ENCODE measurements at regions not wholly inside any gene's neighbourhood (a gene's known extent, or its start where the extent isn't known, plus 50 kb on each side); places are given as distances from the start of the nearest gene placed in this dataset.
"Not testable (repeated sequence)": the region's sequence is repeated elsewhere in the genome, so short reads cannot be mapped to it uniquely, and the experiment has no call there.

DNA sequence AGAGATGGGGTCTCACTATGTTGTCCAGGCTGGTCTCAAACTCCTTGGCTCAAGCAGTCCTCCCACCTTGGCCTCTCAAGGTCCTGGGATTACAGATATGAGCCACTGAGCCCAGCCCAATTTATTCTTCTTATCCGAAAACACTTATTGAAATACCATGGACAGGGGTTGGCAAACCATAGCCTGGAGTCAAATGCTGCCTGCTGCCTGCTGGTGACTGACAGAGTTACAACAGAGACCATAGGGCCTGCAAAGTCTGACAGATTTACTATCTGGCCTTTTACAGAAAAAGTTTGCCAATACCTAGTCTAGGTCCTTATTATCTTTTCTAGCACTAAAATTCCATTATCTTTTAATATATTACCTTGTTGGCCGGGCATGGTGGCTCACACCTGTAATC, 87.1 kb upstream of the ZNF281 start:
- DNase-seq = no peak

DNA sequence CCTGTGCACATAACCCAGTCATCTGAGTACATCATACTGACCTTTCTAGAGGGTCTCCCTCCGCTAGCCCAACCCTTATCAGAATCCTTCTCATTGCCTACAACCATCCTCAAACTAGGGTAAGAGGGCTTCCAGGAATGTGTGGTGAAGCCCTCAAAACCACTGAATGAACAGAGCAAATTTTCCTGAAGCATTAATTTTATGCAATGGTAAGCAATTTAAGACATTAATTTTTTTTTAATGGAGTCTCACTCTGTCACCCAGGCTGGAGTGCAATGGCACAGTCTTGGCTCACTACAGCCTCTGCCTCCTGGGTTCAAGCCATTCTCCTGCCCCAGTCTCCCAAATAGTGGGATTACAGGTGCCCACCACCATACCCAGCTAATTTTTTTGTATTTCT, 86.1 kb upstream of the ZNF281 start:
- no peak for DNase-seq

DNA sequence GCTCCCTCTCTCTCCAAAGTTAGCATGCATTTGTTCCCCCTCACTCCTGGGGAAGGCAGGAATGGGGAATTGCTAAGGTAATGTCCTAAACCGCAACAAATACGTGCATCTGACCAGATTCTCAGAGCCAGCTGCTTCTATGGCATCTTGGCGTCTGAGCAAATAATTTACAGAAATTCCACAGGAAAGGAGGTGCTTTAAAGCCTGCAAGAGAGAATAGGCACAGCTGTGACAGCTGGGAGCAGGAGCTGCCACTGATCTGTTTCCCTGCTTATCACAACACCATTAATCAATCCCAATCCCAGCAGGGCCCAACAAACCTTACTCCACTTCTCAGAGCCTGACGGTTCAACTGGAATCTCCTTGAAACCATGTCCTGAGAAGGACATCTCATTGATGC, 83.5 kb upstream of the ZNF281 start:
- DNase-seq = no peak

DNA sequence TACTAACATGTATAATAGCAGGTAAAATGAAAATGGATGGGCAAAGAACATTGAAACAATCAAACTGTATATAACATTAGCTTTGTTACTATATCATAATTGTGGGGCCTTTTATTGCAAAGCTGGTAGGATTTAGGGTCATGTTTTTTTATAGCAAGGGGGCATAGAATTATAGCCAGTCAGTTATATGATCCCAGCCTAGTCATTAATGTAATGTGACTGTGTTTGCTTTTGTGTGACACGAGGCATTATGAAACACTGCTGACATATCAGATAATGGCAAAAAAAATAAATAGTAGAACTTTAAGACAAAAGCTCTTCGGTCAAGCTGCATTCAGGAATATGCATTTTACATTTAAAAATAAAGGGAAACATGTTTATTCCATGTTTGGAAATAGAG, 81.3 kb upstream of the ZNF281 start:
- DNase-seq = no peak

DNA sequence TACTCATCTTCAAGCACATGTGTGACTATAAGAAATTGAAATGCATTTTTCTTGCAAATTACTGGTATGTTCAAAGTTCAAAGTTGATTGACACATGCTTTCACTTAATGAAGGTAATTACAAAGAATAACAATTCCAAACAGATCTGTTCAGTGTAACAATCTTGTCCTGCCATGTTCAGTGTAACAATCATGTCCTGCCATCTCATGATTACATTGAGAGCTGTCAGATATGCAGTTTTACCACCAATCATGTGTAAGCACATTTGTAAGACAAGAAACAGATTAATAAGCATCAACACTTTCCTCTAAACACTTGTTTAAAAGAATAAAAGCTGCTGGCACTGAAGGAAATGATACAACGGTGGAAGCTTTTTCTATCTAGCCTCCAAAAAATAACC, 80.3 kb upstream of the ZNF281 start:
- no peak for DNase-seq

DNA sequence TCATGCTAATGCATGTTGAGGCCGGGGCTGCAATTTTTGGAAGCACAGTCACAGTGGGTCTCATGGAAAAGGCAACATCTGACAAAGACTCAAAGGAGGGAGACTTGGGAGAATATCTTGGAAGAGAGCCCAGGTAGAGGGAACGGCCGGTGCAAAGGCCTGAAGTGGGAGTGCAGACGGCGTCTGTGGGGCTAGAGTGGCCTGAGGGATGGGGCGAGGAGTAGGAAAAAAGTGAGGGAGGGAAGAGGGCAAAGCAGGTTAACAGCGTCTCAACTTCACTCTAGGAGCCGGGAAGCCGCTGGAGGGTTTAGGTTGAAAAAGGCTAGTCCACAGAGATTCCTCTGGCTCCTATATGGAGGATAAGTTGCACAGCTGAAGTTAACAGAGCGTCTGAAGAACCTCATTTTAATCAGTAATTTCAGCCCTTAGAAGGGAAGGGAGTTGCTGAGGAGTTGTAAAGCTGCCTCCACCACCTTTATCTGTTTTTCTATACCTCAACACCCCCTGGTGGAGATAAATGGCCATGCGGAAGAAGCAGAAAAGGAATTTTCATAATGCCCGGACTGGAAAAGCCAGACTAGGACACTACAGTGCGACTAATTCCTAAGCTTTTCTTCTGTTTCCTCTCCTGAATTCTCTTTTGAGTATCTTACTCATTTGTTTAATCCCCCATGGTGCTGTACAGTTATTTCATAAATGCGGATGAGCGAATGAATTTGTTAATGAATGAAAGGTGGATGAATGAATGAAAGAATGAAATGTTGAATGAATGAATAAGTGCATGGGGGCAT, 78.7 kb upstream of the ZNF281 start:
- DNase-seq = peak; percentile 45

DNA sequence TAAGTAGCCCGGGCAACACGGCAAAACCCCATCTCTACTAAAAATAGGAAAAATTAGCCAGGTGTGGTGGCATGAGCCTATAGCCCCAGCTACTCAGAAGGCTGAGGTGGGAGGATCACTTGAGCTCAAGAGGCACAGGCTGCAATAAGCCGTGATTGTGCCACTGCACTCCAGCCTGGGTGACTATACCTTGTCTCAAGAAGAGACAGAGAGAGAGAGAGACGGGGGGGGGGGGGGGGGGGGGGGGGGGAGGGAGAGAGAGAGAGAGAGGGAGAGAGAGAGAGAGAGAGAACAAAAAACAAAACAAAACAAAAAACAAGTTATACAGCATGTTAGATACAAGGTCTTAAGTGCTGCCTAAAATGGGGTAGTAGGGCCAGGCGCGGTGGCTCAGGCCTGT, 77.8 kb upstream of the ZNF281 start:
- no peak for DNase-seq

DNA sequence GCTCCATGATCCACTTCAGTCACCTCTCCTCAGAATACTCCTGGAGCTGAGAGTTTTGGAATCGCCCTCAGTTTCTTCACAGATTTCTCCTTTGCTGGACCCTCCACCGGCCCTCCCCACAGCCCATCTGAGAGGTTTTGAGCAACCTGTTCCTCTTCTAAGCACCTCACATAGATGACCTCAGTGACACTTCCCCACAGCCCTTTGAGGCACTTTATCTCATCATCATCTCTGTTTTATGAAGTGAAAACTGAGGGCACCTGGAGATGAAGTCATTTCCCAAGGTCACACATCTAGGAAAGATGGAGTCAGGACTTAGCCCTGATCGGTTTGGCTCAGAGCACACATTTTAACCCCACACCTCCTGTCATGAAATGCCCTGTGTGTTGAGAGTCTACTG, 76.8 kb upstream of the ZNF281 start:
- no peak for DNase-seq

DNA sequence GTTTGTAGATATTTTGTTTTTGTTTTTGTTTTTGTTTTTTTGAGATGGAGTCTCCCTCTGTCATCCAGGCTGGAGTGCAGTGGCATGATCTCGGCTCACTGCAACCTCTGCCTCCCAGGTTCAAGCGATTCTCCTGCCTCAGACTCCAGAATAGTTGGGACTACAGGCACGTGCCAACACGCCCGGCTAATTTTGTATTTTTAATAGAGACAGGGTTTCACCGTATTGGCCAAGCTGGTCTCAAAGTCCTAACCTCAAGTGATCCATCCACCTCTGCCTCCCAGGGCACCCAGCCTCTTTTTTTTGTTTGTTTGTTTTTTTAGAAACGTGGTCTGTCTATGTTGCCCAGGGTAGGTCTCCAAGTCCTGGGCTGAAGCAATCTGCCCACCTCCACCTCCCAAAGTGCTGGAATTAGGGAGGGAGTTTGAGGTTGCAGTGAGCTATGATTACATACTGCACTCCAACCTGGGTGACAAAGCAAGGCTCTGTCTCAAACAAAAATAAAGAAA, 74.7 kb upstream of the ZNF281 start:
- DNase-seq = not testable (repeated sequence)

DNA sequence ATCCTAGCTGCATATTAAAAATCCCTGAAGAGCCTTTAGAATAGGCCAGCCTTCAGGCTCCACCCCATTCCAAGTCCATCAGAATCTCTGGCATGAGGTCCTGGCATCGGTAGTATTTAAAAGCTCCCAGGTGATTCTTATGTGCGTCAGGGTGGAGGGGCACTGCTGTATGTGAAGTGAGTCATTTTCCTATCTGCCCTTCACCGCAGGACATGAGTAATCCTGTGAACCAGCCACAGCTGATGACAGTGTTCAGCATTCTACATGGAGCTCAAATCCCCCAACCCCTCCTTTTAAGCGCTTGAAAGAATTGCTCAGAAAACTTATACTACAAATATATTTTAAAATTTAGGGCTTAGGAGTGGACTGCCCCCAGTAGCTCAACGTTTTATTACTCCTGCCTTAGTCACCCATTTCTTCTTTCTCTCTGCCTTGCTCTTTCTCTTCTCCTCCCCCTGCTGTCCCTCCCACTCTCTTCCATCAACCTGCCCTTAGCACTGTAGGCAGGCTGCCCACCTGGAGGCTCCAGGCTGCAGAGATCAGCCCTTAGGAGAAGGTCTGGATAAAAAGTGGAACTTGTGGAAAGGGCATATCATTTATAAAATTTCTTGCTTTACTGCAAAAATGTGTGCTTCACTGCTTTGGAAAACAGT, 73.8 kb upstream of the ZNF281 start:
- peak; percentile 74 for DNase-seq

DNA sequence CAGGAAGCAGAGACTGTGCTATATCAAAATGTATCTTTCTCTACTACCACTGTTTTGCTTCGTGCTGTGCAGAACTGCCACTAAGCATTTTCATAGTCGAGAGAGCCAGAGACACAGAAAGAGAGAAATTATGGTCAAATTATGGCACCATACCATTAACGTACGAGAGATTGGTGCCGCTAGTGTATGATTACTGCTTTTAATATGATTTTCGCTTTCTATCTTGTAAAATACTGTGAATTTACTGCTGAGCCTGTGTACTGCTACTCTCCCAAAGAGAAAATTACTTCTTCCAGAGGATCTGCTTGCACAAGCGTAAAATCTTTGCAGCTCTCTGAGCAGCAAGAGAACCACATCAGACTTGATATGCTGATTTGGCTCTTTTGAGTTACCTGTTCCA, 71.1 kb upstream of the ZNF281 start:
- DNase-seq = no peak

DNA sequence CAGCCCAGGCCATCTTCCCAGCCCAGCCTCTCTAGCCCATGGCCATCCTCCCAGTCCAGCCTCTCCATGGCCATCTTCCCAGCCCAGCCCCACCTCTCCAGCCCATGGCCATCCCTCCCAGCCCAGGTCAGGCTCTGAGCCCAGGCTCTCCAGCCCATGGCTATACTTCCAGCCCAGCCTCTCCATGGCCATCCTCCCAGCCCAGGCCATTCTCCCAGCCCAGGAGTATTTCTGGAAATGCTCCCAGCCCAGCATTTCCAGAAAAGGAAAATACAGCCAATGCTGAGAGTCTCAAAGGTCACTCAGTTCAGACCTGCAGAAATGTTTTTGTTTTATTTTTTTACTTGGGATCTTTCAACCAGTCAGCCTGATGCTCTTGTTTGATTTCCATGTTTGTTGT, 70.0 kb upstream of the ZNF281 start:
- DNase-seq = no peak

DNA sequence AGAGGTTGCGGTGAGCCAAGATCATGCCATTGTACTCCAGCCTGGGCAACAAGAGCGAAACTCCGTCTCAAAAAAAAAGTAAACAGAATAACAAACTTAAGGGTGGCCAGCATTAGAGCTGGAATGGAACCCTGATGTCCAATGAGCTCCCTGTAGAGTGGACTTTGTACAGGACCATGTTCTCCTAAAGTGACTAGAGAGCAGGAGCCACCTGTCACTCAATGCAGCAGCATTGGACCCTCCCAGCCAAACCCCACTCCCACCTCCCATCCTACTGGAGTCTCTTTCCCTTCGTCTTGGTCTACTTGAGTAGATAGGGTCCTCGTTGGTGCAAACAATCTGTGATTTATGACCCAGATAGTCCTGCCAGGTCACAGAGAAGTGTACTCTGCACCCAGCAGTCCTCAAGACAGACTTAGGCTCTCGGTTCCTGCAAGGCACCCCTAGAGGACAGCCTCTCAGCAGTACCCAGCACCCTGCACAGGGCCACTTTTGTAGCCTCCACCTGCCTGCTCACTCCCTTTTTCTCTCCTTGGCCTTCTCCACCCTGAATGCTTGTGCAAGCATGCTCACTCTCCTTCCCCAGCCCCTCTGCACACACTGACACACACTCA, 69.2 kb upstream of the ZNF281 start:
- DNase-seq = no peak

DNA sequence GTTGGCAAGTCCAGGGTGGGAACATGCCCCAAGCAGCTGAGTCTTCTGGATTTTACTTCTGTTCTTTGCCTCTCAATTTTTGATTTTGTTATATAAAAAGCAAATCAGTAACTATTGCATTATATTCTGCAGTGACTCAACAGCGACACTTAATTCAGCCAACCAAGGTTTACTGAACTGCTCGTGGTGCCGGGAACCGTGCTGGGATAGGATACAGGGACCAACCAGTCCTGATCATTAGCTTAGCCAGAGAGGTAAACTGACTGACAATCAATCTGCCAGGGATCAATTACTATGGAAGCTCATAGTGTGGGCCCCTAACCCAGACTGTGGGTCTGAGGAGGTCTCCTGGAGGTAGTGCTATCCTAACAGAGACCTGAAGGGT, 68.4 kb upstream of the ZNF281 start:
- no peak for DNase-seq

DNA sequence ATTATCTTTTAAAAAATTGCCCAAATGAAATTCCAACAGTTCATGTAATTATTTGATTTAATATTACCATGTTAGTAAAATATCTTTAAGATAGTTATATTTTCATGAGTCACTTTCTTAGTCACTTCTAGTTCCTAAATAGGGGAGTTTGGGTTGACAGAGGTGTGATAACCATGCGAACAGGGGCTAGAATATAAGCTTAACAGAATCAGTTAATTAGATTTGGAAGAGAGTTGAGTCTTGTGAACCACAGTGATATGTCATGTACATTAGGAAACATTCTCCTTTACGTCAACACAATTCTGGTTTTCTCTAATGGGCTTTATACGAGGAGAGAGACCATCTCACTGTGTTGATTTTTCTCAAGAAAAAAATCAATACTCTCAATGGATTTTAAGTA, 64.8 kb upstream of the ZNF281 start:
- no peak for DNase-seq

DNA sequence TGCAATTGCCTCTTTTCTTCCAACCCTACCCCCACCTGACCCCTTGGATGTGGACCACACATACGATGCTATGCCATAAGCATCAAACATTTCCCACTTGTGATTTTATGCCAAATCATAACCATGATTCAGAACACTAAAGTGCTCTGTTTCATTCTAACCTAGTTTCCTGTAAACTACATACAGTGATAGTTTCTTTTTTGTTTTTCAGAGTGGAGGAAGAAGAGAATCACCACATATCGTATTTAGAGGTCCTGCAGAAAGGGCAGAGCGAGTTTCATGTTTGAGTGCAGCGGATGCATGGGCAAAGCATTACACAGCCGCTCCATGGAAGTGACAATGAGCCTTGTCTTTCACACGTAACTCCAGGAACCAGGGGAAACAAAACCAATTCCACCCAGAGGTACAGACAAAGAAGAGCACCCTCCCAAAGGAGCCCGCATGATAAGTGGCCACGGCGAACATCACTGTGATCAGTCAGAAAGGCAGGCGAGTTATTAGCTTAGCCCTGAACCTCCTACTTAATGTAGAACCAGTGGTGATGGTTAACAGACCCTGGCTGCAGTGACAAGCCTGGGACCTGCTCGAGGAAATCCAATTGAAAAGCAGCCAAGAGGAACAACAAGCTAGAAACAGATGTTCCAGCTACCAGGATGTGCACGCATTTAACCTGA, 64.0 kb upstream of the ZNF281 start:
- DNase-seq = peak; percentile 46

DNA sequence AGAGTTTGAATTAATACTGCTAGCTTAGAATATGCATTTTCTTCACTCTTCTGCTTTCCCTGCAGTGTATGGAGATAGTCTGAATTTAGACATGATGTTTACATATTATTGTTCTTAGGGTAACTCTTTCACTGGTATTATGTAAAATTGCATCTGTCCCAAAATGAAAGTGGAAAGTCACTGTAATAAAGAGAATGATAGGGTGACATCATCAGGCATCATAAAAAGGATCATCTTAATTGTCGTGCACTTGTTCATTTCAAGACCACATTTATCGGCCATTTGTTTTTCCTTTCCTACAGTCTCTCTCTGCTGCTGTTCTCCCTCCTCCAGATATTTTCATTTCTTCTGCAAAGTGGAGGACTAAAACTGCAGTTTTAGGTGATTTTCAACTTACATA, 61.9 kb upstream of the ZNF281 start:
- no peak for DNase-seq

DNA sequence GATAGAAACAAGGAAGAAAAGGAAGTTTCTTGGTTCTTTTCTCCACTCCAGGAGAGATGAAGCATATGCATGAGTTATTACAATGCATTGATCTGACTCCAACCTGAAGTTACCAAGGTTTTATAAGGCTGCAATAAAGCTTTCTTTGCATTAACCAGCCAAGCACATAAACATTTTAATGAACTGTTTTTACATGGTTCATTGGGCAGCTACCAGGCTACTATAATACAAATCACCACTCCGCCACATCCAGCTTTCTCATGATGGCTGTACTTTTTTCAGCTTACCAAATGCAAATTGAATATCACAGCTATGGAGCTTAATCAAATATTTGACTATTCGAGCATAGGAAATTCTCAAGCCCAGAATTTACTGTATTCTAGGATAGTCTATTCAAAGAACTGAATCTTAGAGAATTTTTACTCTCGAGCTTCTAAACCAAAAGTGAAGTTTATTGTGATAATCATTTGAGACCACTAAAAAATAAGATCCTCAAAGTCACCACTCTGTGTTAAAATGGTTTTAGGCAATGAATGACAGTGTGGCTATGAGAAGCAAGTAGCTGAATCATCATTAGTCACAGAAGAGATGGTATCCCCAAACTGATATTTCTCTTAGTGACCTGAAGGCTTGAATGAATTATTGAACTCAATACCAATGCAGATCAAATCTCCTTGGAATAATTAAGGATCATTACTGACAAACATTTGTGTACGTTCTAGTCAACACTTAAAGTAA, 58.6 kb upstream of the ZNF281 start:
- no peak for DNase-seq

DNA sequence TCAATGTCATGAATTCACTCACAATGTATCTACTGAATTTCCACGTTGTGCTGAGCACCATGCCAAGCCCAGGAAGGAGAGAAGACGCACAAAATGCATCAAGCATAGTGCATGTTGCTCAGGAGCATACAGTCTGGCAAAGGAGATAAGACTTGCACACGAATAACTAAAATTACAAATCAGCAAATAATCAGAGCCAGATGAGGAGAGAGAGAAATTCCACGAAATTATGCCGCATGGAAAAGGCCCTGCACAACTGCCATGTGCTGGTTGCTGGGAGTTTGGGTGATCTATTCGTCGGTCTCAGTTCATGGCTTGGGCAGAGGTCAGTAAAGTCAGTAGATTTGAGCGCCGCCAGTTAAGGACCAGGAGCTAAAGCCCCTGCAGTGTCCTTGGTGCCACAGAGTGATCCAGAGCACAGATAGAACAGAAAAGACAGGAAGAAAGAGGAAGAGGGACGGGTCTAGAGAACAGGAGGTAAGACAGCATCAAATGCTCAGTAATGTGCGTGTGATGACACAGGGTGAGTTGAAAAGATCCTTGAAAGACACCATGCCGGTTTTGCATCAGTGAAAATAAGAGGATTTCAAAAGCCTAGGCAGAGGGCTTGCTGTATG, 55.1 kb upstream of the ZNF281 start:
- DNase-seq = no peak
